Ascending aorta (tissue), 2 donors: ENCODE measurements at regions not wholly inside any gene's neighbourhood (a gene's known extent, or its start where the extent isn't known, plus 50 kb on each side); places are given as distances from the start of the nearest gene placed in this dataset.

Experiments
- DNase-seq, 2 donors: peaks; one replicate each; pipeline ENCODE4 v3.0.0-alpha.2; 2019; ENCODE audit warnings: low spot score in 2 of 2
- H3K27ac ChIP-seq, 2 donors: fragments of 200-600 bp; sonication (generic); one replicate each; pipeline ENCODE4 v1.5.1; 2016 to 2017; ENCODE audit warnings: mild to moderate bottlenecking in 1 of 2
- H3K27me3 ChIP-seq: fragments of 200-600 bp; sonication (generic); one replicate; pipeline ENCODE4 v1.5.1; 2017
- H3K36me3 ChIP-seq, 2 donors: fragments of 200-600 bp; sonication (generic); one replicate each; pipeline ENCODE4 v1.5.1; 2016
- H3K4me1 ChIP-seq, 2 donors: fragments of 200-600 bp; sonication (generic); one replicate each; pipeline ENCODE4 v1.5.1; 2016 to 2017; ENCODE audit warnings: mild to moderate bottlenecking in 1 of 2
- H3K4me3 ChIP-seq, 2 donors: fragments of 200-600 bp; sonication (generic); one replicate each; pipeline ENCODE4 v1.5.1; 2016 to 2017; ENCODE audit warnings: mild to moderate bottlenecking in 1 of 2
- H3K9me3 ChIP-seq, 2 donors: fragments of 200-600 bp; sonication (generic); one replicate each; pipeline ENCODE4 v1.5.1; 2016
- intact Hi-C: fragments of 100-400 bp; cut with DNase I; formaldehyde crosslinking; loops from one replicate; pipeline ENCODE4 v1.15.1; 2023
- TF ChIP-seq, protein P1 (sequence below), 3 experiments: fragments of 200-600 bp in 2 of 3; fragments of 450-650 bp in 1 of 3; sonication (generic) in 2 of 3; IDR thresholded peaks; one replicate each; pipeline ENCODE4 v1.5.1; 2016 to 2019; ENCODE audit warnings: antibody characterized with exemption in 3 of 3, mild to moderate bottlenecking in 1 of 3, moderate library complexity in 1 of 3

DNA sequence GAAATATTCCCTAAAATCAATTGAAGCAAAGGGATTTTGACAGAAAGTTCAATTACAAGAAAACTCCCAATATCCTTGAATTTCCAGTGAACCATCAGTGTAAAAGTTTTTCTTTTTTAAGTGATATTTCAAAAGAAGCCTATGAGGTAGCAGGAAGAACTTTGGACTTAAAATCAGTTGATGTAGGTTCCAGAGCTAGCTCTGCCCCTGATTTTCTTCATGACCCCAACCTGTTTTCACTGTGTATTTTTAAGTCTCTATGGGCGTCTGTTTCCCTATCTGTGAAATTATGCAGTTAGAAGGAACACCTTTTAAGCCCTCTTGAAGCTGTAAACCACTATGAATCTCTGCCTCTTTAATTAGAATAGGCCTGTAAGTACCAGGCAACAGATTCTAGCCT lies 66.2 kb upstream of the SLC1A1 start:
- no peaks in the 10 kb centered on the region for H3K27me3 ChIP-seq
- H3K4me1 ChIP-seq = no peaks in the 10 kb centered on the region
- no peak for DNase-seq
- H3K9me3 ChIP-seq = no peaks in the 10 kb centered on the region
- intact Hi-C loops = no loop called here
- H3K4me3 ChIP-seq = no peak overlapping the region
- no peaks in the 10 kb centered on the region for H3K36me3 ChIP-seq
- no peak overlapping the region for H3K27ac ChIP-seq
- TF ChIP-seq, protein P1, sequence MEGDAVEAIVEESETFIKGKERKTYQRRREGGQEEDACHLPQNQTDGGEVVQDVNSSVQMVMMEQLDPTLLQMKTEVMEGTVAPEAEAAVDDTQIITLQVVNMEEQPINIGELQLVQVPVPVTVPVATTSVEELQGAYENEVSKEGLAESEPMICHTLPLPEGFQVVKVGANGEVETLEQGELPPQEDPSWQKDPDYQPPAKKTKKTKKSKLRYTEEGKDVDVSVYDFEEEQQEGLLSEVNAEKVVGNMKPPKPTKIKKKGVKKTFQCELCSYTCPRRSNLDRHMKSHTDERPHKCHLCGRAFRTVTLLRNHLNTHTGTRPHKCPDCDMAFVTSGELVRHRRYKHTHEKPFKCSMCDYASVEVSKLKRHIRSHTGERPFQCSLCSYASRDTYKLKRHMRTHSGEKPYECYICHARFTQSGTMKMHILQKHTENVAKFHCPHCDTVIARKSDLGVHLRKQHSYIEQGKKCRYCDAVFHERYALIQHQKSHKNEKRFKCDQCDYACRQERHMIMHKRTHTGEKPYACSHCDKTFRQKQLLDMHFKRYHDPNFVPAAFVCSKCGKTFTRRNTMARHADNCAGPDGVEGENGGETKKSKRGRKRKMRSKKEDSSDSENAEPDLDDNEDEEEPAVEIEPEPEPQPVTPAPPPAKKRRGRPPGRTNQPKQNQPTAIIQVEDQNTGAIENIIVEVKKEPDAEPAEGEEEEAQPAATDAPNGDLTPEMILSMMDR (IDR thresholded peaks at IDR 0.05) = no peak

GRCh38 chr9:4423207-4423610 lies 67.1 kb upstream of the SLC1A1 start:
- H3K4me3 ChIP-seq = no peak overlapping the region
- no peaks in the 10 kb centered on the region for H3K36me3 ChIP-seq
- no peak overlapping the region for H3K27ac ChIP-seq
- intact Hi-C loops = no loop called here
- no peaks in the 10 kb centered on the region for H3K27me3 ChIP-seq
- no peaks in the 10 kb centered on the region for H3K9me3 ChIP-seq
- TF ChIP-seq, protein P1 (IDR thresholded peaks at IDR 0.05) = no peak
- no peak for DNase-seq
- H3K4me1 ChIP-seq = no peaks in the 10 kb centered on the region

DNA sequence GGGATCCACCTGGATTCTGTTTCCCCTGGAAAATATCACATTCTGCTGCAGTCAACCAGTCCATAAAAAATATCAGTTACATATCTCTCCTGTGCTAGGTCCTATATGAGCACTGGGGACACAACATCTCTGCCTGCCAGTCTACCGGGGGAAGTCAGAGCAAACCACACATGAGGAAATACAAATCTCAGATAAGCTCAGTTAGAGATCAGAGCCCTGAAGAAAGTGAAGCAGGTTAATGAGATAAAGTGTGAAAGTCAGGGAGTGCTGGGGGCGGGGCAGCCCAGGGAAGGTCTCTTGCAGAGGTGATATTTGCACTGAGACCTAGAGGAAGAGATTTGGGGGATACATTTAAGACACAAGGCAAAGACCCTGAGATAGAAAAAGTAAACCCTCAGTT lies 67.8 kb upstream of the SLC1A1 start:
- intact Hi-C loops = no loop called here
- Histone ChIP-seq H3K27me3 (no peaks in the 10 kb centered on the region), H3K27ac (no peak overlapping the region), H3K4me1 (no peaks in the 10 kb centered on the region), H3K4me3 (no peak overlapping the region), H3K9me3 (no peaks in the 10 kb centered on the region), H3K36me3 (no peaks in the 10 kb centered on the region)
- no peak for DNase-seq
- TF ChIP-seq, protein P1 (IDR thresholded peaks at IDR 0.05) = no peak

DNA sequence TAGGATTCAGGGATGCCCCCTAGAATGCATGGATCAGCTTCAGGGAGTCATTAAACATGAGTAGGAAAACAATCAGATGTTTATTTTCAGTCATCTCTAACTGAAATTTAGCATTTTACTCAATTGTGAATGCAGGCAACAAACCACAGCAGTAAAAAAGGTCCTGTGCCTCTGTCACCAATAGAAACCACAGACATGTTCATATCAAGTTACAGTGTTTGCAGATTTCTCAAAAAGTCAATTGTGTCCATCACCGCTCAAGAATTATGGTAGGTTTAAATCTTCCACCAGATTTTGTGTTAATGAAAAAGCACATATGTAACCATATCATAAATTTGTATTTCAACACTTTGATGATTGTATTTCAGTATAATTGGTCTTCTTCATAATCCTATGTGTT lies 68.4 kb upstream of the SLC1A1 start:
- no peaks in the 10 kb centered on the region for H3K36me3 ChIP-seq
- no peak for DNase-seq
- TF ChIP-seq, protein P1 (IDR thresholded peaks at IDR 0.05) = no peak
- no peaks in the 10 kb centered on the region for H3K9me3 ChIP-seq
- no peaks in the 10 kb centered on the region for H3K27me3 ChIP-seq
- no peak overlapping the region for H3K4me3 ChIP-seq
- H3K27ac ChIP-seq = no peak overlapping the region
- H3K4me1 ChIP-seq = no peaks in the 10 kb centered on the region
- intact Hi-C loops = no loop called here

GRCh38 chr9:4420351-4420750 lies 69.9 kb upstream of the SLC1A1 start:
- no peaks in the 10 kb centered on the region for H3K27me3 ChIP-seq
- TF ChIP-seq, protein P1 (IDR thresholded peaks at IDR 0.05) = no peak
- DNase-seq = no peak
- H3K4me1 ChIP-seq = no peaks in the 10 kb centered on the region
- H3K36me3 ChIP-seq = no peaks in the 10 kb centered on the region
- no peak overlapping the region for H3K4me3 ChIP-seq
- H3K27ac ChIP-seq = no peak overlapping the region
- intact Hi-C loops = no loop called here
- H3K9me3 ChIP-seq = no peaks in the 10 kb centered on the region

GRCh38 chr9:4417578-4418325 lies 72.5 kb upstream of the SLC1A1 start:
- Histone ChIP-seq H3K4me1 (no peaks in the 10 kb centered on the region), H3K36me3 (no peaks in the 10 kb centered on the region), H3K27ac (no peak overlapping the region), H3K4me3 (no peak overlapping the region), H3K9me3 (no peaks in the 10 kb centered on the region), H3K27me3 (no peaks in the 10 kb centered on the region)
- intact Hi-C loops = no loop called here
- no peak for DNase-seq
- TF ChIP-seq, protein P1 (IDR thresholded peaks at IDR 0.05) = no peak
